OCI-LY7 (cell line): ENCODE measurements at regions not wholly inside any gene's neighbourhood (a gene's known extent, or its start where the extent isn't known, plus 50 kb on each side); places are given as distances from the start of the nearest gene placed in this dataset.

Experiments
- EZH2phosphoT487 ChIP-seq: fragments of 200-600 bp; sonication (generic); IDR thresholded peaks from 2 replicates; pipeline ENCODE4 v1.6.1; 2018; ENCODE audit warnings: low read depth, borderline replicate concordance, mild to moderate bottlenecking, mixed run types, antibody characterized with exemption, low read length, moderate library complexity, mixed read lengths
- TF ChIP-seq, protein P1 (sequence below): fragments of 200-600 bp; sonication (generic); conservative IDR thresholded peaks from 2 replicates; pipeline ENCODE4 v1.5.1; 2014; ENCODE audit warnings: mild to moderate bottlenecking, antibody characterized with exemption, low read length, moderate library complexity, mixed read lengths

DNA sequence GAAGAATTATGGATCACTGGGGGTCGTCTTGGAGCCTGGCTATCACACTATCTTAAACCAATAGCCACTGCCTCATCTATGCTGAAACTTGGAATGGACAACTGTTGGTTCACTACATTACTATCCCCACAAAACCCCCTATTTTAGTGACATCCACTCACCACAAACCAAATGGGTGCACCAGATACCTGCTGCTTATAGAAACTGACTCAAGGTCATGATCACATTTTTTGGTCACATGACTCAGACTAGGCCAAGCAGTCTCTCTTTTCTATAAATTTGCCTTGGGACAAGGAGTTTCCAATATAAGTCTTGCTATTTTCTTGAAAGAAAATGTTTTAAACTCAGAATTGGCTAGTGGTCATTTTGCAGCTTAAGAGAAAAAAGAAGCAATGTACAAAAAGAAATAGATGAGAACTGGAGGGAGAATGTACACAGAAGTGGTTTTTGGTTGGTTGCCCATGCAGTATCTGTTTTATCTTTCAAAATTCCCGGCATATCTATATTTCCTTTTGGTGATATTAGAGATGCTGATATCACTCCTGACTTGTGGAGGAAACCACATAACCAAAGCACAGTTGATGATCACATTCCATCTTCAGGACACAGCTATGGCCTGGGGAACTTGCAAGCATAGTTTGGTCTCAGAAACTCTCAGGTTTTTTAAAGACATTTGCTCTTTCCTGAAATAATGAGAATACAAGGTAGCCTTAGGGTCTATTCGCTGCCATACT lies 85.2 kb upstream of the CACNA2D1 start:
- TF ChIP-seq, protein P1, sequence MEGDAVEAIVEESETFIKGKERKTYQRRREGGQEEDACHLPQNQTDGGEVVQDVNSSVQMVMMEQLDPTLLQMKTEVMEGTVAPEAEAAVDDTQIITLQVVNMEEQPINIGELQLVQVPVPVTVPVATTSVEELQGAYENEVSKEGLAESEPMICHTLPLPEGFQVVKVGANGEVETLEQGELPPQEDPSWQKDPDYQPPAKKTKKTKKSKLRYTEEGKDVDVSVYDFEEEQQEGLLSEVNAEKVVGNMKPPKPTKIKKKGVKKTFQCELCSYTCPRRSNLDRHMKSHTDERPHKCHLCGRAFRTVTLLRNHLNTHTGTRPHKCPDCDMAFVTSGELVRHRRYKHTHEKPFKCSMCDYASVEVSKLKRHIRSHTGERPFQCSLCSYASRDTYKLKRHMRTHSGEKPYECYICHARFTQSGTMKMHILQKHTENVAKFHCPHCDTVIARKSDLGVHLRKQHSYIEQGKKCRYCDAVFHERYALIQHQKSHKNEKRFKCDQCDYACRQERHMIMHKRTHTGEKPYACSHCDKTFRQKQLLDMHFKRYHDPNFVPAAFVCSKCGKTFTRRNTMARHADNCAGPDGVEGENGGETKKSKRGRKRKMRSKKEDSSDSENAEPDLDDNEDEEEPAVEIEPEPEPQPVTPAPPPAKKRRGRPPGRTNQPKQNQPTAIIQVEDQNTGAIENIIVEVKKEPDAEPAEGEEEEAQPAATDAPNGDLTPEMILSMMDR, result no peak
- TF ChIP-seq EZH2phosphoT487, result no peak
